ENCODE measurements at regions not wholly inside any gene's neighbourhood (a gene's known extent, or its start where the extent isn't known, plus 50 kb on each side); places are given as distances from the start of the nearest gene placed in this dataset.

GRCh38 chr15:98312913-98313312, 335.4 kb upstream of the IGF1R start:
- TF ChIP-seq CTCF (conservative IDR thresholded peaks at IDR 0.05; ENCODE audit: low read length) (no peak), EZH2phosphoT487 (IDR thresholded peaks at IDR 0.05; ENCODE audit: borderline replicate concordance, low read depth, low read length) (no peak)
